Fibroblast of the aortic adventitia (primary cell): ENCODE measurements at regions not wholly inside any gene's neighbourhood (a gene's known extent, or its start where the extent isn't known, plus 50 kb on each side); places are given as distances from the start of the nearest gene placed in this dataset.
"Not testable (repeated sequence)": the region's sequence is repeated elsewhere in the genome, so short reads cannot be mapped to it uniquely, and the experiment has no call there.

Experiments
- DNase-seq: peaks from one replicate; pipeline ENCODE4 v3.0.0-alpha.2; 2010; ENCODE audit warnings: low read depth
- H3K4me3 ChIP-seq: 2 replicates; pipeline ENCODE4 v1.5.1; 2011; ENCODE audit warnings: low read depth, mild to moderate bottlenecking, control low read depth, low read length, moderate library complexity
- TF ChIP-seq, protein P1 (sequence below): IDR thresholded peaks from 2 replicates; pipeline ENCODE4 v1.5.1; 2011; ENCODE audit warnings: mild to moderate bottlenecking, low read length, control low read depth, inconsistent platforms; ENCODE audit not compliant: insufficient read depth

- DNase-seq, result no peak
- H3K4me3 ChIP-seq, result no peak overlapping the region
- TF ChIP-seq, protein P1, sequence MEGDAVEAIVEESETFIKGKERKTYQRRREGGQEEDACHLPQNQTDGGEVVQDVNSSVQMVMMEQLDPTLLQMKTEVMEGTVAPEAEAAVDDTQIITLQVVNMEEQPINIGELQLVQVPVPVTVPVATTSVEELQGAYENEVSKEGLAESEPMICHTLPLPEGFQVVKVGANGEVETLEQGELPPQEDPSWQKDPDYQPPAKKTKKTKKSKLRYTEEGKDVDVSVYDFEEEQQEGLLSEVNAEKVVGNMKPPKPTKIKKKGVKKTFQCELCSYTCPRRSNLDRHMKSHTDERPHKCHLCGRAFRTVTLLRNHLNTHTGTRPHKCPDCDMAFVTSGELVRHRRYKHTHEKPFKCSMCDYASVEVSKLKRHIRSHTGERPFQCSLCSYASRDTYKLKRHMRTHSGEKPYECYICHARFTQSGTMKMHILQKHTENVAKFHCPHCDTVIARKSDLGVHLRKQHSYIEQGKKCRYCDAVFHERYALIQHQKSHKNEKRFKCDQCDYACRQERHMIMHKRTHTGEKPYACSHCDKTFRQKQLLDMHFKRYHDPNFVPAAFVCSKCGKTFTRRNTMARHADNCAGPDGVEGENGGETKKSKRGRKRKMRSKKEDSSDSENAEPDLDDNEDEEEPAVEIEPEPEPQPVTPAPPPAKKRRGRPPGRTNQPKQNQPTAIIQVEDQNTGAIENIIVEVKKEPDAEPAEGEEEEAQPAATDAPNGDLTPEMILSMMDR, result no peak
Observed at GRCh38 chr2:41206004-41206403, 754.1 kb upstream of the SLC8A1 start.

DNA sequence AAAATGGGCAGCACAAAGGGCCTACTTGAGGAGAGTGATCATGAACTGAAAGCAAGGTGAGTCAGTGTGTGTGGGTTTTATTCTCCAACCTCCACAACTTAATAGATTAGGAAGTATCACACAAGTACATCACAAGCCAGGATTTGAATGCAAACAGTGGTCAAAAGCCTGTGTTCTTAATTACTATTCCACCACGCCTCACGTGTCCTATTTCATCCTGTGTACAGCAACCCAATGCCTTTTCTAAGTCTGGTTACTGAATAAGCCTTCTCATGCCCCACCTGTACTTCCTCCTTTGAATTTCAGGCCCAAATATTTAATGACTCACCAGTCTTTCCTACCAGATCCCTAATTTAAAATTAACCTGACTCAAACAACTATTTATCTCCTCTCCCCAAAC, 755.7 kb upstream of the SLC8A1 start:
- no peak for DNase-seq
- TF ChIP-seq, protein P1, result no peak
- no peak overlapping the region for H3K4me3 ChIP-seq

DNA sequence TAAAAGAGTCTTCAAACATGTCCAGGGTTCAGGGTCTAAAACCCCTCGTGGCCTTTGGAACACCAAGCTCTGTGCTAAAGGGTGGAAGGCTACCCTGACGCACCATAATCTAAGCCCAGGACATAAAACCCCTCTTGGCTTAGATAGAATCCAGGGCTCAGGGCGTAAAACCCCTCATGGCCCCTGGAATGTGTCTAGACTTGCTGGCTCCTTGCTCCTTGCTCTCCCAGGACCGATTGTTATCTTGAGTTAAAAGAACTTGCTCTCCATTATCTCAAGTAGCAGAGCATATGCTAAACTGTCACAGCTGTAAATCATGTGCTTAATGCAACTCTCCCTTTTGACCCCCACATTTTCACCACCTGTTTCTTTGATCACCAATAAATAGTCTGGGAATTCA, 758.1 kb upstream of the SLC8A1 start:
- not testable (repeated sequence) for H3K4me3 ChIP-seq, DNase-seq

GRCh38 chr2:41216978-41217377, 765.1 kb upstream of the SLC8A1 start:
- DNase-seq, result no peak
- TF ChIP-seq, protein P1, result no peak
- no peak overlapping the region for H3K4me3 ChIP-seq

GRCh38 chr2:41222593-41222992, 770.7 kb upstream of the SLC8A1 start:
- DNase-seq, result no peak
- no peak overlapping the region for H3K4me3 ChIP-seq
- TF ChIP-seq, protein P1, result no peak

- DNase-seq, result no peak
- TF ChIP-seq, protein P1, result no peak
- H3K4me3 ChIP-seq, result no peak overlapping the region
Observed at GRCh38 chr2:41234093-41234492, 782.2 kb upstream of the SLC8A1 start.

DNA sequence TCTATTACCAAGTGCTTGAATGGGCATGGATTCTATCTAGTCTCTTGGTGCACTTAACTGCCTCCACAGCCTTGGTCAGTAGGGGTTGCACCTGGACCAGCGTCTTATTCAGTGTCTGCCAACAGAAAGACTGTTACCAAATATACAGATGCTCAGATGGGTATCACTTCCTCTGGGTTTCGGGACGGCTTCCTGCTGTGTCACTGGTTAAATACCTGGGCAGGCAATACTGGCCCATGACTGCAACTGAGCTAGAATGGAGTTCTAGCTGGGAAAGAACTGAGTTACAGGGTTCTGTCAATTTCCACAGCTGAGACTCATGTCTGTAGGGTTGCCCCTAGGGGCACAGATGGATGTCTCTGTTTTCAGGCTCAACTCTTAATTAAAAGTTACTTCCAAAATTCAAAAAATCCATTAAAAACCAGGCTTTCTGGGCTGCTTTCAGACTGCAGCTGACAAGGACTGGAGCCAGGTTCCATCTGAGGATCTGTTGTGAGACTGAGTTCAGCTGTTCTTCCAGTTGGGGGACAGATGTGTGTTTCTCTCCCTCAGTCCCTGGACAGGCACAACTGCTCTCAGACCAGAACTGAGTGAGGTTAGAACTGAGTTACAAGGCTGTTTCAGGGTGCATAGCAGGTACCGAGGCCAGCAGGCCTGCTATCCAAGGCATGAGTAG, 789.6 kb upstream of the SLC8A1 start:
- no peak overlapping the region for H3K4me3 ChIP-seq
- TF ChIP-seq, protein P1, result no peak
- DNase-seq, result no peak
